Left hindlimb (tissue), 1 donor: ENCODE measurements at regions not wholly inside any gene's neighbourhood (a gene's known extent, or its start where the extent isn't known, plus 50 kb on each side); places are given as distances from the start of the nearest gene placed in this dataset.

Source experiments
- DNase-seq: peaks from one replicate; pipeline ENCODE4 v3.0.0-alpha.2; 2018

DNA sequence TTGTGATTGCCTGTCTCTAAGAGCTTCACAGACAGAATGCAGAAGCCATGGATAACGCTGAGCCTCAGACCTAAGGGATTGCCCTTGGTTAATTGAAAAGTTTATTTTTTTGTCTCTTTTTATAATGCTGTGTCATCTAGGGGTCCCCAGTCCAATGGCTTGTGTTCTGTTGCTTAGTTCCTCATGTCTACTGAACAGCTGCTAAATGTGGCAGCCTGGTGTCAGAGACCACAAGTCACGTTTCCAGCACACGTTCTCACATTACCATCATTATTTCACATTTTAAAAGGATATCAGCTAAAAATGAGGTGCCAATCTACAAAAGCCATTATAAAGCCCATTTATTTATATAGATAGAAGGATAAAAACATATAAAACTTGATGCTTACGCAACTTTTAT lies 1362.0 kb downstream of the PCDH9 start:
- no peak for DNase-seq

DNA sequence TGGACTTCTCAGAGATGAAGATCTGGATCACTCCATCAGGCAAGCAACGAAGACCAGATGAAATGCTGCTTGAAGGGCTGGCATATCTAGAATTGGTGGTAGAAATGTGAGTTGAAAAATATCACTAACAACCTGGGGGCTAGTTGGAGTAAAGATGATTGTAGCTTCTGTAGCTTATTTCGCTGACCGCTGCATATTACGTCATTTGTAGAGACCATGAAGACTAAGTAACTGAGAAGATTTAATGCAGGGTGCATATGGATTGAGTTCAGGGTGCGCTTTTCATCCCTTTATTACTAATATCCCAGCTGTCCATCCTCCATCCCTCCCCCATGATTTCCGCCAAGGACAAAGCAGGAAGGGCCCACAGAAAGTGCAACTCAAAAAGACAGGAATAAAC lies 1364.0 kb downstream of the PCDH9 start:
- DNase-seq: no peak

DNA sequence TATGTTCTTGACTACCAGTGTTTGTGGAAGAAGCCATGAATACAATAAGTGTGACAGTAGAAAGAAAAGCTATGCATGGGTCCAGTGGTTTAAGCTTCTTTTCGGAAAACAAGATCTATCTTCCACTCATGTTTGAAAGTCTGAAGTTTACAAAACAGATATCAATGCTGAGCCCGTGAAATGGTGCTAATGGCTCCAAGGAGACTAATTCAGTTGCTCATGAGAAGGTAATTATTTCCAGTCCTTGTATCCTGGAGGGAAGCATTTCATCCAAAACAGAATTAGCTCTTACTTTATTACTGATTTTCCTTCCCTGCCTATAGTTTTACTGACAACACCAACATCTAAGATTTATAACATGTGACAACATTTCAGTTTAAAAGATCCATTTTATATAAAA lies 1364.9 kb downstream of the PCDH9 start:
- no peak for DNase-seq

DNA sequence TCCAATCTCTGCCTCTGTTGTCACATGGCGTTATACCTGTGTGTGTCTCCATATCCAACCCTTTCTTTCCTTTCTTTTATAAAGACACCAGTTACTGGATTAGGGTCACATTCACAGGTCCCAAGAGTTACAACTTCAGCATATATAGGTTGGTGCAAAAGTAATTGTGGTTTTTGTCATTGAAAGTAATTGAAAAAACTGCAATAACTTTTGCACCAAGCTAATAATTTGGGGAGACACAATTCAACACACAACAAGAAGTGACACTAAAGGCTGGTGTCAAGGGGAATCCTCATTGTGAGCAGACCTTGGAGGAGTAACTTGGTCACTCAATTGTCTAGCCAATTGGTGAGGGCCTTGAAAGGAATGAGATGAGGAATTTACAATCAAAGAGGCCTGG lies 1366.1 kb downstream of the PCDH9 start:
- DNase-seq: no peak

DNA sequence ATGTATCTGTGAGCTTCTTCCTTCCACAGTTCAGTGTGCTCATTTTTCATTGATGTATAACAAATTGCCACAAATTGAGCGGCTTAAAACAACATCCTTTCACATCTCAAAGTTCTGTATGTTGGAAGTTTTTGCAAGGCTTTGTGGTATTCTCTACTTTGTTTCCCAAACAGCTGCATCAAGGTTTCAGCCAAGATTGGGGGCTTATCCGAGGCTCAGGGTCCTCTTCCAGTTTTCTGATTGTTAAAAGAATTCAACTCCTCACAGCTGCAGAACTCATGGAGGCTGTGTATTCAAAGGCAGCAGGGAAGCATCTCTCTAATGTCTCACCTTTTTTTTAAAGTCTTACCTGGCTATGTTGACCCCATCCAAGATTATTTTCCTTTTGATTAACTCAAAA lies 1369.8 kb downstream of the PCDH9 start:
- no peak for DNase-seq

DNA sequence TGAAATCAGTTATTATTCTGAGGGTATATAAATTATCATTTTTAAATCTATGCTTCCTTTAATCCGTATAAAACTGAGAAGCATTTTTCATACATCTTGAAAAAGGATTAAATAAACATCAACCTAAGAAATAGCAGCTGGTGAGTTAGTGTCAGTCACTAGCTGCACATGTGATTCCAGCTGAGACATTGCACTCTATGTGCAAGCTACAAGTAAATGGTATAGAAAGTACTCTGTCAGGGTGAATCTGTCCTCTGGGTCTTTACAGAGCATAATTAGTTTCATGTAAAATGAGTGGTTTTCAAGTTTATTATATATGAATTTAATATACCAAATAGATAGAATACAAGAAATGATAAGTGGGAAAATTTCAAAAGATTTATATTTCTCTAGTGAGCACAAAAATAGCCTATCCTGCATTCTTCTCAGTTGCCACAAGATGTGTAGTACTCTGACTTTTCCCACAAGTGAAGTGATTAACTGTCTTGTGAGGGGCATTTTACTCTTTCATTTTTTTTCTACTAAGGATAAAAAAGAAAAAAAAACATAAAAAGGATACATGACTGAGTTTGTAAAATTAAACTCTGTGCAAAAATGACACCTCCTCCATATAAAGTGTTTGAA lies 1372.1 kb downstream of the PCDH9 start:
- DNase-seq: no peak

DNA sequence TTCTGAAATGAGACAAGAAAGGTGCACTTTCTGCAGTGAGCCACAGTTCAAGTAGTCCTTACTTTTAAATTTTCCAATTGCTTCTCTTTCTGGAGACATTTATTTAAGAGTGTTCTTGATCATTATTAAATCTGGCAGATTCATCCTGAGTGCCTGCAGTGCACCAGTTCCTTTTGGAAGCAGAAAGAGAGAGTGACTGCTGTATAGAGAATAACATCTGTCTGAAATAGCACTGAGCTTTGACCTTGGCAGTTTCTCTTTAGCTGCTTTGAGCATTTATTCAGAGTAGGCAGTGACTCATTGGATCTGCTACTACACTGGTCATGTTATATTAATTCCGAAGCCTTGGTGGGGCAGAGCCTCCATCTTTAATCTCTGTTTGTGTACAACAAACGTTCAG lies 1373.7 kb downstream of the PCDH9 start:
- DNase-seq: no peak

DNA sequence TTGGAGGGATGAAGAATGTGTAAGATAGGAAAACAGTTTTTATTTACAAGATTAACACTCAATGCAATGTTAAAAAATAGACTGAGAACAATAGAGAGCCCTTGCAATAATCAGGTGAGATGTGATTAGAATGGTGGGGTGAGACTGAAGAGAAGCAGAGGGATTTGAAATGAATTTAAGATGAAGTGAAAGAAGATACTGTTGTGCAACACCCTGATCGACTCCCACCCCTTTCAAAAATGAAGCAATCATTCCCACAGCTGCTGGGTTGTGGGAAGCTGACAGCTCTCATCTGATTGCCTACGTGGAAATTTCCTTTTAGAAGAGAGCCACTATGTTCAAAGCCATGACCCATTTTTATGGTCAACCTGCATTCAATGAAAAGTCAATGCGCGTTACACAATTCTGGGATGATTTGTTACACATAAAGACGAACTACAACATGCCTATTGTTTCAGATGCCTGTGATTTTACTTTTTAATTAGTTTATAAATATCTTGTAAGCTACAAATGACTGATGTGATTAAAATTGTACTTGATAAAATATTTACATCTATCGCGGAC lies 1374.8 kb downstream of the PCDH9 start:
- DNase-seq: no peak

DNA sequence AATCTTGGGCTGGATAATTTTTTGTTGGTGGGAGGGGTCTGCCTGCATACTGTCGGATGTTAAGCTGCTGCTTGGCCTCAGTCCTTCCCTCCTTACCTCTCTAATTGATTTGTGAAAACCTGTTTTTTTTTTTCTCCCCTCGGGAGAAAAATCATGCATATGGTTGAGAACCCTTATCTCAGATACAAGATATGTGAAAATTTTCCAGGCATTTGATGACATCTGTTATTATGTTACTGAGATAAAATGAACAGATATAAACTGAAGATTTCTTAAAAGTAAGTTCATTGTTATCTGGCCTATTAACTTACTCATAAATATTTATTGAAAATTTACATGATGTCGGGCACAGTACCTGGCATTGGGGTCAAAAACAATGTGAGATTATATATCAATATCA lies 1375.7 kb downstream of the PCDH9 start:
- DNase-seq: no peak

DNA sequence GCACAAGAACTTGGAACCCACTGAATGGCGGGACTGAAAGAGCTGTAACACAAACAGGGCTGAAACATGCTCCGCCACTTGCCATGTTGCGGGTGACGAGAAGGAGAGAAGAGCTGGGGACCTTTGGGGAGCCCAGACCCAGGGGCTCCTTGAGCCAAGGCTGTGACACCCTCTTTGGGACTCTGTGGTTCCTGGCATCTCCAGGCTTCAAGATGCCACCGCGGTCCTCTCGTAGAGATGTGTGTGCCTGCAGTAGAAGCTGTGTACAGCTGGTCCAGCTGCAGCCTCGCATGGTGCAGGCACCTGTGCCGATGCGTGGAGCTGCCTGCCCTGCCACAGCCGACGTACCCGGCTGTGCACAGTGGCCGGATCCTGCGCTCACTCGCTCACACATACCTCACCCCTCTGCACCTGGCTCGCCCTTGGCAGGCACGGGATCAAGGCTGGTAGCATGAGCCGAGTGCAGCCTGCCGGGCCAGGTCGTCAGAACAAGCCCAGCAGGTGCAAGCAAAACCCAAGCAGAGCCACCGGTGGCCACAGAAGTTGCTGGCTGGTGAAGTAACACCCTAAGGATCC lies 1385.8 kb downstream of the PCDH9 start:
- DNase-seq: no peak

DNA sequence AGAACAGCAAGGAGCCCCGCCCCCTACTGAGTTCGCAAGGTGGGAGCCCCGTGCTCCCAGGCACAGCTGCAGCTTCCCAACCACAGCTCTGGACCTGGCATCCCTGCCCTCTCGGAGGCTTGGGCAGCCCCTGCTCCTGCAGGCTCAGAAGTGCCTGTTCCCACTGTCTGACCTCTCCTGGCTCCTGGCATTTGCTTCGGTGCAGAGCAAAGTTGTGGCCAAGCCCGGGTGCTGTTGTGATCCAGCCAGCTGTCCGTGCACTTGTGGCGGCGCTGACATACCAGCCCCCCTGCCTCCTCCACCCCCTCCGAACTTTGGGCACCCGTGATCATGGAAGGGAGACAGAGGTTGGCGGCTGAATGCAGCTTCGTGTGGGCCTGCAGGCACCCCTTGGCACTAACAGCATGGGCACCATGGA lies 1386.8 kb downstream of the PCDH9 start:
- DNase-seq: no peak

DNA sequence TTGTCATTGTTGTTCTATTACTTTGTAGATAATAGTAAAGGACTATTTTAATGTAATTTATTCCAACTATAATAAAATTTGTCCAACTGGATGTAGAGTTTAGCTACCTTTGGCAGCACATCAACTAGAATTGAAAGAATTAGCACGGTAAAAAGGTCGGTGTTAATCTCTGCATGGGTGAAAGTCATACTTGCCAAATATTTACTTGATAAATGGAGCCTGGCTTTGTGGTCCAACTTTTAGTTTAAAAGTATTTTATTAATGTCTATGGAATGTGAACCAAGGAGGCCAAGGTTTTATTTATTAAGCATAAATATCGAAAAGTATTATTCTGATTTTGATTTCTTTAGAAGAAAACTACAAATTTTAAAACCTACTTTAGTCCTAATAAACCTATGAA lies 1389.0 kb downstream of the PCDH9 start:
- DNase-seq: no peak

DNA sequence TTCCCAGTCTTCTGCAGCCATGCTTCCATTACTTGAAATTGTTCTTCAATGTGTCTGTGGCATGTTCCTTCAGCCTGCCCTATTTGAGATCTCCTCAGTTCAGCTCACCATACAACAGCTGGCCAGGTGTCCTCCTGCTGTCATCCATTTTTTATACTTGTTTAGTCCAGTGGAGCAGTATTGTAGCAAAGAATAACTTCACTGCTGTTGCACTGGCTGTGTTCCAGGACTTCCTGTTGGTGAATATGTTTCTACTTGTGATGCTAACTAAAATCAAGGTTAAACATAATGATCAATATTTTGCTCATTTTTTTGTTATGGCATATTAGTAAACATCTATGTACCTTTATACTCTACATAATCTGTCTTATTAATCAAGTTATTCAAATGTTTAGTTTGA lies 1394.1 kb downstream of the PCDH9 start:
- no peak for DNase-seq

DNA sequence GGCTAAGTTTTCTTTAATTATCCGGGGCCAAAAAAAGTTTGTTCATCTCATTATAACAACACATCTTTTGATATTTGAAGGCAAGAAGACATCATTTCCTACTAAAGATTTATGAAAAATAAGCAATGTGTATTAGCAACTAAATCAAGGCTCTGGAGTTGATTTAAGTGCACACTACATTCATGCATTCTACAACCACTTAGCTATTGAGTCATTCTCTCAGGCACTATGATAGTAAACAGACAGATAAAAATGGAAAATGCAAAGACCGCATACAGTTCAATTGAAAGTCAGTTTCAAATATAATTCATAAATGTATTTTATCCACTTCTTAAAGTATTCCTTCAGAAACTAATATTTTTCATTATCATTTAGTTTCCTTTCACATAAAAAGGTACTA lies 1395.2 kb downstream of the PCDH9 start:
- no peak for DNase-seq

DNA sequence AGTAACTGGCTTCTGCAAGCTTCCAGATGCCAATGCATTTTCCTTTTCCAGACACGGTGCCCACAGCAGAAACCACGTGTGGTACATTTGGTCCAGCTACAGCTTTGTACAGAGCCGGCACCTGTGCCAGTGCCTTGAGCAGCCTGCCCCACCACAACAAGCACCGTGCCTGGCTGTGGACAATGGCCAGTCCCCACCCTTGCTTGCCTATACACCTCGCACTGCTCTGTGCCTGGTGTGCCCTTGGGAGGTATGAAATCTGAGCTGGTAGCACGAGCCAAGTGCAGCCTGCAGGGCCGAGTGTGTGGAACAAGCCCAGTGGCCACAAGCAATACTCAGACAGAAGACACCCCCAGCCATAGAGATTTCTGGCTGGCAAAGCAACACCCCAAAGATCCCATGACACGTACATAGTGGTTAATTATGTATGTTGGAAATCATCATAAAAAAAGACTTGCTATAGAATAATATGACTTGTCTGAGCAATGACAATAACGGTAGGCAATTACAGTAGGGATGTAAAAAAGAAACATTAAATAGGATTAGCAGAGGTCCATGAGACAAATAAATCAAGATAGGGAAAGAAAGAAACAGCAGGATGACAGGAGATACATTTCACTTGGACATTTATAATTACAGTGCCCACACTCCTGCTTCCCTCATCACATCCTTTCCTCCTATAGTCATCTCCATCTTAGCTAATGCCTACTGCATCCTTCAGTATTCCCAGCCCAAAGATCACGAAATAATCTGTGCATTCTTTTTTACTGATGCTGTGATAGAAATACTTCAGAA lies 1399.5 kb downstream of the PCDH9 start:
- no peak for DNase-seq

DNA sequence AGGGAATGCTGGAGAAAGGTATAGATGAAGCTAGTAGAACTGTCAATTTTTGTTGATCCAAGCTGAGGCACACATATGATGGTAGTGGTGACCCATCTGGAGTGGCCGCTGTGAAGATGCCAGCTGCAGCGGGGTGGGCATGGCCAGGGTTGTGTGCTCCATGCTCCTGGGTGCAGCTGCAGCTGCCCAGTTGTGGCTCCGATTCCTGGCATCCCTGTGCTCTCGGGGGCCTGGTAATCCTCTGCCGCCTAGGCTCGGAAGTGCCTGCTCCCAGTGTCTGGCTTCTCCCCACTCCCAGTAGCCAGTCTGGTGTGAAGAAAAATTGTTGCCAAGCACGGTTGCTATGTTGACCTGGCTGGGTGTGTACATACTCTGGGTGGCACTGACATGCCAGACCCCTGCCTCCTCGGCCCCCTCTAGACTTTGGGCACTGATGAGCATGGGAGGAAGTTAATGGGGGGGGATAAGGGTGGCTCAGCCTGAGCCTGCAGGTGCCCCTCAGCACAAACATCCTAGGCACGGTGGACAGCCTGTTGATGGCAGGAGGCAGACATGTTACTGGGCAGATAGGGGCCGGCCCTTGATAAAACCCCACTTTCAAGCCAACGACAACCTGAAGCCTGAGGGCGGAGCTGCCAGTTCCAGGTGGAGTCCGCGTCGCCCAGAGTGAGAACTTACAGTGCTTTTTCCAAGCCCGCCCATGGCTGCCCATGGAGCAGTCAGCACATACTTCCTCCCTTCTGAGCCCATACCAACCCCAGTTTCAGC lies 1400.7 kb downstream of the PCDH9 start:
- DNase-seq: no peak

DNA sequence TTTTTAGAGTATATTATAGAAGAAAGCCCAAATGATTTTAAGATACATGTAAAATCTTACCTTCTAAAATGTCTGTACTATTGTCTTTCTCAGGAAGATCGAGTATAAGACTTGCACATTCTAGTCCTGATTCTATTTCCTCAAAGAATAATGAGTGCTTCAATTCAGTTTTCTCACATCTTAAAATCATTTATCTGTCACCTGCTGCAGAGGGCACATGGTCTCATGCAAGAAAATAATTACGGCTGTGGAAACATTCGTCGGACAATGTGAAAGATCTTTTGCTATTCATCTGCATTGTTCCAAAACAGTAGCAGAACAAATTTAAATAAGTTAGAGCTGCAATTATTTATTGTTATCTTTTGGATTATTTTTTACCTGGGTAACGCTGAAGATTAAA lies 1403.5 kb downstream of the PCDH9 start:
- no peak for DNase-seq

DNA sequence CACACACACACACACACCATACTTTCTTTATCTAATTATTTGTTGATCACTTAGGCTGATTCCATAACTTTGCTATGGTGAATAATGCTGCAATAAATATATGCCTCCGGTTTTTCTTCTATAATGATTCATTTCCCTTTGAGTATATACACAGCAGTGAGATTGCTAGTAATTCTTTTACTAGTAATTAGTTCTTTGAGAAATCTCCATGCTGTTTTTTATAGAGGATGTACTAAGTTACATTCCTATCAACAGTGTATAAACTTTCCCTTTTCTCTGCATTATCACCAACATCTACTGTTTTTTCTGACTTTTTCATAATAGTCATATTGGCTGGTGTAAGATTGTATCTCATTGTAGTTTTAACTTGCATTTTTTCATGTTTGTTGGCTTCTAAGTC lies 1405.1 kb downstream of the PCDH9 start:
- no peak for DNase-seq

DNA sequence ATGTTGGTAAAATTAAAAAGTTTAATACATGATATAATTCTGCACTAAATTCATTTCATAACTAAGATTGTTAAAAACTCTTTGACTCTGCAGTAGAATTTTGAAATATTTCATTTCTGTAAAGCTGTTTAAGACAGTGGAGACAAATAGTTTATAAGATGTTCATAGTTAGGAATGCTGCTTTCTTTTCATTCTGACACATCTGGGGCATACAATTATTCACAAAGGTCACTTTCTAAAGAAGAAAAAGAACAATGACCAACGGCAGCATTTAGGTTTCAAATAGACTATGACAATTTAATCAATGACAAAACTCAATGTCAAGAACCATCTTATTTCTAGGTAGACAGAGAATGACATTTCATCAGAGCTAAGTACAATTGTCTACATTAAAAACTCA lies 1422.1 kb downstream of the PCDH9 start:
- no peak for DNase-seq

DNA sequence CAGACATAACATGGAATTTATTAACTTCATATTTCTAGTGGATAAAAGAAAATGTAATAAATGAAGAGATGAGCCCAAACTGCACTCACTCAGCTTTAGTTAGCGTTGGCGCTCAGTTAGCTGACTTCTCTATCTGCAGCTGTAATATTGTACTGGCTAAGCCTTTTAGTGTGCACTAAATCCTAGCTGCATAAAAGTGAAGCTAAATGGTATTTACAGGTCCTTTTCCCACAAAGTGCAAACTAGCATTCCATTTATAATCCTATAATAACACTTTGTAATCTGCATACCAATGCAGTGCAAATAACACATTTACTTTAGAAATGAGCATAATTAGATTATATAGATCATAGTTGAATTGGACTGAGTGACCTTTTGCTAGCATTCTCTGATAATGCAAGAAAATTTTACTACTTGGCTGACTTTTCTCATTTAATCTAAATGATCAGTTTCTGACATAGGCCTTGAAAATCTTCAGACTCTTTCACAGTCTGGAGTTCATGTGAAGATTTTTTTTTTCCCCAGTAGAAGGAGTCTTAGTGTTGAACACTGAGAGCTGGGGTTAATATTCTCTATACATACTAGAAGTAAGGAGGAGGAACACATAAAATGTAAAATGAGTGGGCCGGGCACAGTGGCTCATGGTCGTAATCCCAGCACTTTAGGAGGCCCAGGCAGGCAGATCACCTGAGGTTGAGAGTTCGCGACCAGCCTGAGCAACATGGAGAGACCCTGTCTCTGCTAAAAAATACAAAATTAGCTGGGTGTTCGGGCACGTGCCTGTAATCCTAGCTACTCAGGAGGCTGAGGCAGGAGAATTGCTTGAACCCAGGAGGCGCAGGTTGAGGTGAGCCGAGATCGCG lies 1426.4 kb downstream of the PCDH9 start:
- no peak for DNase-seq

DNA sequence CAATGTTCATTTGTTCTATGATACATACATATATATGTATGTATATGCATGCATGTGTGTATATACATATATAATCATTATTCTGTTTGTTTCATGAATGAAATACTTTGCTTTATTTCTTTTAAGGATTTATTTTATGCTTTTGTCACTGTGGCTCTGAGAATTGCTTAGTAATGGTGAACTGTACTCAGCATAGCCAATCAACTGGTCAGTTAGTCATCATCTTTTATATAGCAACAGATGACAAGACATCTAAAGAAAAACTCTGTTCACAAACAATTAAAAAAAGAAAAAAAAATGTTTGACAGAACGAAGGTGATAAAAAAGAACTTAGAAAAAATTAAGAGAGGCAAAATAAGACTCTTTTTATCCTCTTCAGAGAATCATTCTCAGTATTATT lies 1440.3 kb downstream of the PCDH9 start:
- DNase-seq: no peak

DNA sequence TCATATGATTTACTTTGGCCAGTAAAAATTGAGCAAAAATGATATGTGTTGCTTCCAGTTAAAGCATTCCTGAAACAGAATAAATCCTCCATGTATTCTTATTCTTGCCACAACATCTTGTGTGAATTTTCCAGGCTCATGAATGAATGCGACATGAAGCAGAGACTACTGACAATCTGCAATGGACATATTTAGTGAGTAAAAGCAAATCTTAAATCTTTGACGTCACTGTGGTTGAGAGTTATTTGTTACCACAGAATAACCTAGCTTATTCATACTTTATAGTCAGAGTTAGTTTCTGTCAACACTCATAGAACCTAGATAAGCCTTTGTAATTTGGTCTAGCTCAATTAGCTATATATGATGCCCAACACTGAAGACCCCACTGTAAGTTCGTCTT lies 1443.1 kb downstream of the PCDH9 start:
- no peak for DNase-seq
